GM13977 (cell line): ENCODE measurements at regions not wholly inside any gene's neighbourhood (a gene's known extent, or its start where the extent isn't known, plus 50 kb on each side); places are given as distances from the start of the nearest gene placed in this dataset.

Source experiments
- DNase-seq: peaks from one replicate; pipeline ENCODE4 v3.0.0; 2012; ENCODE audit warnings: low spot score
- in situ Hi-C: fragments of 300-500 bp; cut with MboI; formaldehyde crosslinking; loops from one replicate; pipeline ENCODE4 v1.12.0; 2022; ENCODE audit warnings: low sequenced_read_pairs, low pct_unique_long_range_greater_than_20kb, mixed read lengths, inconsistent platforms; ENCODE audit not compliant: unreplicated experiment
- TF ChIP-seq, protein P1 (sequence below): IDR thresholded peaks from 2 replicates; pipeline ENCODE4 v1.5.1; 2012; ENCODE audit warnings: mild to moderate bottlenecking, control low read depth; ENCODE audit not compliant: insufficient read depth; ENCODE audit errors: extremely low read depth, missing control alignments

DNA sequence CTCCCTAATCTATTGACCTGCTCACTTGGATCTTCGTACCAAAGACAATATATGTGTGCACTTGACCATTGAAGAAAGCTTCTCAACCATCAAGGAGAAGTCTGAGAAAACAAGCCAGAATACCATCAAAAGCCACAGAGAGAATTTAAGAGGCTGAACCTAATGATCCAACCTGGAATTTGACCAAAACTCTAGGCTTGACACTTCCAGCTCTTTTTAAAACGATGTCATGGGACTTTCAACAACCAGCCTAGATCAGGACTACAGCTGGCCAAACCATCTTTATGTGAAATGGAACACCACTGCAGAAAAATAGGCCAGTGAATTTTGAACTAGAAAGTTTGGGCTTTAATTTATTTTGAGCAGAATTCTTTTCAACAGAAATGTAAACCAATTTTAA lies 444.4 kb downstream of the LTN1 start:
- DNase-seq = no peak
- in situ Hi-C loops = no loop called here
- TF ChIP-seq, protein P1, sequence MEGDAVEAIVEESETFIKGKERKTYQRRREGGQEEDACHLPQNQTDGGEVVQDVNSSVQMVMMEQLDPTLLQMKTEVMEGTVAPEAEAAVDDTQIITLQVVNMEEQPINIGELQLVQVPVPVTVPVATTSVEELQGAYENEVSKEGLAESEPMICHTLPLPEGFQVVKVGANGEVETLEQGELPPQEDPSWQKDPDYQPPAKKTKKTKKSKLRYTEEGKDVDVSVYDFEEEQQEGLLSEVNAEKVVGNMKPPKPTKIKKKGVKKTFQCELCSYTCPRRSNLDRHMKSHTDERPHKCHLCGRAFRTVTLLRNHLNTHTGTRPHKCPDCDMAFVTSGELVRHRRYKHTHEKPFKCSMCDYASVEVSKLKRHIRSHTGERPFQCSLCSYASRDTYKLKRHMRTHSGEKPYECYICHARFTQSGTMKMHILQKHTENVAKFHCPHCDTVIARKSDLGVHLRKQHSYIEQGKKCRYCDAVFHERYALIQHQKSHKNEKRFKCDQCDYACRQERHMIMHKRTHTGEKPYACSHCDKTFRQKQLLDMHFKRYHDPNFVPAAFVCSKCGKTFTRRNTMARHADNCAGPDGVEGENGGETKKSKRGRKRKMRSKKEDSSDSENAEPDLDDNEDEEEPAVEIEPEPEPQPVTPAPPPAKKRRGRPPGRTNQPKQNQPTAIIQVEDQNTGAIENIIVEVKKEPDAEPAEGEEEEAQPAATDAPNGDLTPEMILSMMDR = no peak

DNA sequence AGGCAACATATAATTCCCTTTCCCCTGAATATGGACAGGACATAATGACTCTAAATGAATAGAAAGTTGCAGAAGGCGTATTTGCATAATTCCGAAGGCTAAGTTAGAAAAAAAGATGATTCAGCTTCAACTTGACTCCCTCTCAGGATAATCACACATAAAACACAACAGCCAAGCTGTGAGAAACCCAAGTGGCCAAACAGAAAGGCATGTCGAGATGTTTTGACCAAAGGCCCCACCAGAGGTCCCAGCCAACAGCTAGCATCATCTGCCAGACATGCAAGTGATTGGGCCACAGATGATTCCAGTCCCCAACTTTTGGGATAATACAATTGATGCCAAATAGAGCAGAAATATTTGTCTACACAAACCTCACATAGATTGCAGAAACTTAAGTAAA lies 444.9 kb downstream of the LTN1 start:
- no peak for DNase-seq
- in situ Hi-C loops = no loop called here
- TF ChIP-seq, protein P1 = no peak

DNA sequence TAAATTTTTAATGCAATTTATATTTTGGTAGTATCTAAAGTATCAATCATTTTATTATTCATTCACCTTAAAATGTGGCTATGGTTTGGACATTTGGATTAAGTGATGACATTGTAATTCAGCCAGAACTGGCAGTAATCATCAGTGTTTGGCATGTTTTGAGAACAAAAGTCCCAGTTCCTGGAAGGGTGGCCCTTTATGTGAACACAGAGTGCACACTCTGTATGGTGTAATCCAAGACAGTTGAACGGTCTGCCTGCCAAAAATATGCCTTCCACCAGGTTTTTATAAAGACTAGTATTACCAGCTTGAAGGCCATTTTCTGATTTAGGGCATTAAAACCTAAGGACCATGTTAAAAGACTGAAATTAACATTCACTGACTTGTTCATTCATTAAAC lies 448.7 kb downstream of the LTN1 start:
- in situ Hi-C loops = no loop called here
- TF ChIP-seq, protein P1 = no peak
- DNase-seq = no peak

GRCh38 chr21:28541371-28542112 lies 451.1 kb downstream of the LTN1 start:
- TF ChIP-seq, protein P1 = no peak
- no peak for DNase-seq
- in situ Hi-C loops = no loop called here

DNA sequence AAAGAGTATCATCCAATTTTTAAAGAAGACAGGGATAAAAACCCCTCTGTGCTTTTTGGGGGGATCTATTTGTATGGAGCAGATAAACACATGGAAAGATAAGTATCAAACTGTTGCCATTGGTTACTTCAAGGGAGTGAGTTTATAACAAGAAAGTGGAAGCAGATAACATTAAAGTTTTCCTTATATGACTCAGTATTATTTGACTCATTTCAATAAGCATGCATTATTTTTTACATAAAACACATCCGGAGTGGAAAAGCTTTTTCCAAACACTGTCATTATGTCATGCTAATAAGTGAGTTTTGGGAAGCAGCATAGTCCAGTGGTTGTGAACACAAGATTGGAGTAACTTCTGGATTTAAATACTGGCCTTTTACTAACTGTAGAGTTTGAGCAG lies 452.2 kb downstream of the LTN1 start:
- TF ChIP-seq, protein P1 = no peak
- in situ Hi-C loops = no loop called here
- no peak for DNase-seq

DNA sequence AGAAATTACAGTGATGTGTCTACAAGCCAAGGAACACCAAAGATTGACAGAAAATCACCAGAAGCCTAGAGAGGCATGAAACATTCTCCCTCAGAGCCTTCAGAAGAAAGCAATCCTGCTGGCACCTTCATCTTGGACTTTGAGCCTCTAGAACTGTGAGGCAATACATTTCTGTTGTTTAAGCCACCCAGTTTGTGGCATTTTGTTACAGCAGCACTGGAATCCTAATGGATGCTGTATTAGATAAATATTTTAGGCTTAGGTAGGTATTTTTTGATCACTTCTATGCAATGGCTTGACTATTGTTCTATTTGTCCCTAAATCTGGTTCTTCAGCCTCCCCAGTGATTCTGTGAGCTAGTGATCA lies 453.1 kb downstream of the LTN1 start:
- no peak for DNase-seq
- TF ChIP-seq, protein P1 = no peak
- in situ Hi-C loops = no loop called here
